PFSK-1 (cell line): ENCODE measurements at regions not wholly inside any gene's neighbourhood (a gene's known extent, or its start where the extent isn't known, plus 50 kb on each side); places are given as distances from the start of the nearest gene placed in this dataset.

ENCODE experiments used
- FOXP2 ChIP-seq: optimal IDR thresholded peaks from 2 replicates; pipeline ENCODE3; 2011; ENCODE audit warnings: borderline replicate concordance, control low read depth, inconsistent platforms; ENCODE audit not compliant: insufficient read depth; ENCODE audit errors: extremely low read length, extremely low read depth
- POLR2AphosphoS5 ChIP-seq: IDR thresholded peaks from 2 replicates; pipeline ENCODE4 v1.6.1; 2012; ENCODE audit warnings: low read depth, mild to moderate bottlenecking, control low read depth, low read length, moderate library complexity
- SIN3A ChIP-seq: IDR thresholded peaks from 2 replicates; pipeline ENCODE4 v1.6.1; 2012; ENCODE audit warnings: mild to moderate bottlenecking, low read length, moderate library complexity, borderline replicate concordance; ENCODE audit not compliant: insufficient read depth
- TAF1 ChIP-seq: IDR thresholded peaks from 2 replicates; pipeline ENCODE4 v1.6.1; 2012; ENCODE audit warnings: low read length, control low read depth, borderline replicate concordance; ENCODE audit not compliant: insufficient read depth
- TF ChIP-seq, protein P1 (sequence below), 2 experiments: IDR thresholded peaks; 2 replicates each; pipeline versions ENCODE4 v1.6.1 to v1.8.0; 2011 to 2012; ENCODE audit warnings: low read depth in 2 of 2, low read length in 2 of 2, control low read depth in 1 of 2, inconsistent platforms in 1 of 2, mild to moderate bottlenecking in 1 of 2, moderate library complexity in 1 of 2; ENCODE audit not compliant: insufficient read depth in 1 of 2

DNA sequence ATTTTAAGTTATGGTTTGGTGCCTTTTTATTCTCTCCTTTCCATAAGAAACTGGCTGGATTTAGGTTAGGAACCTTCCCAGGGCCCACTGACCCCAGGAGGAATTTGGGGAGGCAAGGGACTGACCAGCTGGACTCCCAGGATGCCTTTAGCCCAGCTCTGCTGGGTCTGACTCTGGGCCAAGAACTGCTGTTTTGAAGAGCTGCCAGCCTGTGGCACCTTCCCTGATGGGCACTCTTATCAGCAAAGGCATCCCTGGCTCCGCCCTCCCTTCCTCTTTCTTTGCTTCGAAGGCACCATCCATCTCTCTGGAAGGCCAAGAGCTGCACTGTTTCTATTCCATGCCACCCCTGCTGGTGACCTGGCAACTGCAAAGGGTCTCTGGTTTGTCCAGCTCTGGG is 174.7 kb downstream of the POU4F1 start:
- TF ChIP-seq TAF1 = no peak
- TF ChIP-seq, protein P1, sequence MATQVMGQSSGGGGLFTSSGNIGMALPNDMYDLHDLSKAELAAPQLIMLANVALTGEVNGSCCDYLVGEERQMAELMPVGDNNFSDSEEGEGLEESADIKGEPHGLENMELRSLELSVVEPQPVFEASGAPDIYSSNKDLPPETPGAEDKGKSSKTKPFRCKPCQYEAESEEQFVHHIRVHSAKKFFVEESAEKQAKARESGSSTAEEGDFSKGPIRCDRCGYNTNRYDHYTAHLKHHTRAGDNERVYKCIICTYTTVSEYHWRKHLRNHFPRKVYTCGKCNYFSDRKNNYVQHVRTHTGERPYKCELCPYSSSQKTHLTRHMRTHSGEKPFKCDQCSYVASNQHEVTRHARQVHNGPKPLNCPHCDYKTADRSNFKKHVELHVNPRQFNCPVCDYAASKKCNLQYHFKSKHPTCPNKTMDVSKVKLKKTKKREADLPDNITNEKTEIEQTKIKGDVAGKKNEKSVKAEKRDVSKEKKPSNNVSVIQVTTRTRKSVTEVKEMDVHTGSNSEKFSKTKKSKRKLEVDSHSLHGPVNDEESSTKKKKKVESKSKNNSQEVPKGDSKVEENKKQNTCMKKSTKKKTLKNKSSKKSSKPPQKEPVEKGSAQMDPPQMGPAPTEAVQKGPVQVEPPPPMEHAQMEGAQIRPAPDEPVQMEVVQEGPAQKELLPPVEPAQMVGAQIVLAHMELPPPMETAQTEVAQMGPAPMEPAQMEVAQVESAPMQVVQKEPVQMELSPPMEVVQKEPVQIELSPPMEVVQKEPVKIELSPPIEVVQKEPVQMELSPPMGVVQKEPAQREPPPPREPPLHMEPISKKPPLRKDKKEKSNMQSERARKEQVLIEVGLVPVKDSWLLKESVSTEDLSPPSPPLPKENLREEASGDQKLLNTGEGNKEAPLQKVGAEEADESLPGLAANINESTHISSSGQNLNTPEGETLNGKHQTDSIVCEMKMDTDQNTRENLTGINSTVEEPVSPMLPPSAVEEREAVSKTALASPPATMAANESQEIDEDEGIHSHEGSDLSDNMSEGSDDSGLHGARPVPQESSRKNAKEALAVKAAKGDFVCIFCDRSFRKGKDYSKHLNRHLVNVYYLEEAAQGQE (IDR thresholded peaks at IDR 0.05; ENCODE audit: insufficient read depth in 1 of 2, low read depth in 2 of 2, low read length in 2 of 2) = no peak
- no peak for TF ChIP-seq POLR2AphosphoS5
- TF ChIP-seq SIN3A = no peak
- TF ChIP-seq FOXP2 = no peak

DNA sequence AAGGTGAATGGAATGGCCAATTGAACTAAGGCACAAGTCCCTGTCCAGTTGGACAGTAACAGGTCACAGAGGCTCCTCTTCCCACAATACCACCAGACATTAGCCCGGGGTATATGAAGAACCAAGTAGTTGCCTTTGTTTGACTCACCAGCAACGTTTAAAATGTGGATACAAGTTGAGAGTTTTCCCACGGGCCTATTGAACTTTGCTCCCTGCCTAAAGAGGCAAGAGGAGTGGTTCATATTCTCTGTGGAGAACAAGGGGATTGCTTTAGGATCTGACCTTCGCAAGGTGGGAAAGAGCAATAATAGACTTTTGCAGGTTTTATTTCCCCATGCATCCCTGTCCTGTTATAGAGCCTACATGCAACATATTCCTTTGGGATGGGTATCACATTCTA is 177.2 kb downstream of the POU4F1 start:
- no peak for TF ChIP-seq FOXP2
- TF ChIP-seq SIN3A = no peak
- TF ChIP-seq, protein P1 (IDR thresholded peaks at IDR 0.05; ENCODE audit: insufficient read depth in 1 of 2, low read depth in 2 of 2, low read length in 2 of 2) = no peak
- no peak for TF ChIP-seq POLR2AphosphoS5
- TF ChIP-seq TAF1 = no peak

DNA sequence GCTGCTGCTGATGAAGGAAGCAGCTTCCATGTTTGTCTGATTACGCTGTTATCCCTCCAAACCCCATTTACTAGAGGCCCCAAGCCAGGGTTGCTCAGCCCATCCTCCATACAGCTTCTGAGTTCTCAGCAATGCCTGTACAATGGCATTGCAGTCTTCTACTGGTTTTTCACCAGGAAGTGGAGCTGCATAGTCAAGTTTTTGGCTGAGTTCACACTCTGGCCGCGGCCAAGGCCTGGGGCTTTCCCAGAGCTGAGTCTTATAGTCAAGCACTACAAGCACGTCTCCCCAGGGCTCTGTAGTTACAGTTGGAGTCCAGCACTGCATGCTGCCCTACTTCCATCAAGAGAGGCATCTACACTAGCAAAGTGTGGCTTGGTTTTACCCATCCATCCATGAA is 182.5 kb downstream of the POU4F1 start:
- no peak for TF ChIP-seq FOXP2
- TF ChIP-seq SIN3A = no peak
- TF ChIP-seq, protein P1 (IDR thresholded peaks at IDR 0.05; ENCODE audit: insufficient read depth in 1 of 2, low read depth in 2 of 2, low read length in 2 of 2) = no peak
- no peak for TF ChIP-seq TAF1

DNA sequence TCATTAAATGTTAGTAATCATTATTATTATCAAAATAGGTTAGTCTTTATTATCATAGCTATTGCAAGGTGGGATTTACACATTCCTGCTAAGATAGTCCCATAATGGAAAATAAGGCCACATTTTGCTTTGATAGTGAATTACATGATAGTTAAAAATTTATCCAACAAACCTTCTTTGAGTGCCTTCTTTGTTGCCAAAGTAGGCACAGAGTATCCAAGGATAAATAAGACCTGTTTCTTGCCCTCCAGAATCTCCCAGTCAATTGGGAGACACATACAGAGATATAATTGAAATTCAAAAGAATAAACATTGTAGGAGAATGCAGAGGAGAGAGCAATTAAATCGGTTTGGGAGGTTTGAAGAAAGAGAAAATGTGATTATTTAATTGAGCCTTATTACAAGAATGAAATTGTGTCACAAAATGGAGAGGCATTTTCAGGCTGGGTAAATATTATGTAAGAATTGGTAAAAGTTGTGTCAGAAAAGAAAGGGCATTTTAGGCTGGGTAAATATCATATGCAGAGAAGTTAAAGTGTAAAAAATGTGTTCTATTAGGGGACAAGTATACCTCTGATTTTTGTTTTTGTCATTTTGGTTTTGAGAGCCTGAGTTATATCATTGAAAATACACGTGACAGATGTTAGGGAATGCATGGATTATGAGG is 189.3 kb downstream of the POU4F1 start:
- TF ChIP-seq FOXP2 (no peak), POLR2AphosphoS5 (no peak), TAF1 (no peak), SIN3A (no peak)
- TF ChIP-seq, protein P1 (IDR thresholded peaks at IDR 0.05; ENCODE audit: insufficient read depth in 1 of 2, low read depth in 2 of 2, low read length in 2 of 2) = no peak
